Skeletal muscle satellite cell (primary cell): ENCODE measurements at regions not wholly inside any gene's neighbourhood (a gene's known extent, or its start where the extent isn't known, plus 50 kb on each side); places are given as distances from the start of the nearest gene placed in this dataset.

ENCODE experiments used
- H3K27me3 ChIP-seq: 2 replicates; pipeline ENCODE4 v1.7.0; 2013; ENCODE audit warnings: low read length; ENCODE audit not compliant: control insufficient read depth, insufficient read depth
- H3K36me3 ChIP-seq: 2 replicates; pipeline ENCODE4 v1.7.0; 2013; ENCODE audit warnings: mild to moderate bottlenecking, control low read depth, low read length; ENCODE audit not compliant: insufficient read depth
- H3K4me1 ChIP-seq: 2 replicates; pipeline ENCODE4 v1.7.0; 2013; ENCODE audit warnings: low read length; ENCODE audit not compliant: control insufficient read depth, insufficient read depth
- H3K4me2 ChIP-seq: 2 replicates; pipeline ENCODE4 v1.7.0; 2013; ENCODE audit warnings: mild to moderate bottlenecking, low read length
- H3K4me3 ChIP-seq: 2 replicates; pipeline ENCODE4 v1.7.0; 2013; ENCODE audit warnings: low read length
- H3K9ac ChIP-seq: 2 replicates; pipeline ENCODE4 v1.7.0; 2013; ENCODE audit warnings: mild to moderate bottlenecking, low read depth, low read length, moderate library complexity
- H3K9me3 ChIP-seq: replicated peaks from 2 replicates; pipeline ENCODE4 v1.7.0; 2013; ENCODE audit warnings: mild to moderate bottlenecking, control low read depth, low read length

- no peaks in the 10 kb centered on the region for H3K36me3 ChIP-seq
- no peaks in the 10 kb centered on the region for H3K4me1 ChIP-seq
- no peaks in the 10 kb centered on the region for H3K9me3 ChIP-seq
- no peak overlapping the region for H3K4me2 ChIP-seq
- H3K27me3 ChIP-seq, result no peaks in the 10 kb centered on the region
- H3K4me3 ChIP-seq, result no peak overlapping the region
- no peak overlapping the region for H3K9ac ChIP-seq
Observed at GRCh38 chr3:187430576-187430975, 62.4 kb downstream of the RTP4 start.
